BJ (cell line): ENCODE measurements at regions not wholly inside any gene's neighbourhood (a gene's known extent, or its start where the extent isn't known, plus 50 kb on each side); places are given as distances from the start of the nearest gene placed in this dataset.

Experiments used
- CTCF ChIA-PET: fragments of 350-600 bp; formaldehyde crosslinking; extraction: SDS; loops from one replicate; lab custom pipeline; 2021; ENCODE audit warnings: antibody characterized with exemption, inconsistent platforms; lab: Yijun Ruan, JAX
- POLR2A ChIA-PET: fragments of 300-600 bp; sonication (Branson Sonifier 250); formaldehyde crosslinking; extraction: SDS; loops from one replicate; lab custom pipeline; 2021; ENCODE audit warnings: antibody characterized with exemption; lab: Charles Lee
- DNase-seq: peaks from one replicate; pipeline ENCODE4 v3.0.0-alpha.2; 2011; ENCODE audit warnings: low read depth
- H3K27me3 ChIP-seq: 2 replicates; pipeline ENCODE4 v1.6.0; 2011; ENCODE audit warnings: low read length; ENCODE audit not compliant: control insufficient read depth, insufficient read depth
- H3K36me3 ChIP-seq: 2 replicates; pipeline ENCODE4 v1.5.1; 2011; ENCODE audit warnings: low read length; ENCODE audit not compliant: control insufficient read depth, insufficient read depth
- H3K4me3 ChIP-seq: 2 replicates; pipeline ENCODE4 v1.5.1; 2011; ENCODE audit warnings: low read depth, mild to moderate bottlenecking, control low read depth, low read length
- TF ChIP-seq, protein P1 (sequence below): IDR thresholded peaks from 2 replicates; pipeline ENCODE4 v1.5.1; 2011; ENCODE audit warnings: low read depth, mild to moderate bottlenecking, control low read depth, inconsistent platforms, low read length, moderate library complexity; ENCODE audit not compliant: insufficient read depth

DNA sequence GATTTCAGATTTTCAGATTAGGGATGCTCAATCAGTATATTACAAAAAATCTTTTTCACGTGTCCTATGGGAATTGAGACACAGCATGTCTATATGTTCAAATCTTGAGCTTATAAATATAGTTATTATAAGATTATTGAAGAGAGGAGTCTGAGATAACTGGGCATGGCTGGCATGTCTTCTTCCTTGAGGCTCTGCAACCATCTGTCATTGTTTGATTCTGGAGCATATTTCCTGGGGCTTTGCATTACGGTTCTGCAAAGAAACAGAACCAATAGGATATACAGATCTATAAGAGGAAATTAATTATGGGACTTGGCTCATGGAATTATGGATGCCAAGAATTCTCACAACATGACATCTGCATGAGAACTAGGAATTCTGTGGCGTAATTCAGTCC lies 386.1 kb downstream of the SOCS6 start:
- TF ChIP-seq, protein P1, sequence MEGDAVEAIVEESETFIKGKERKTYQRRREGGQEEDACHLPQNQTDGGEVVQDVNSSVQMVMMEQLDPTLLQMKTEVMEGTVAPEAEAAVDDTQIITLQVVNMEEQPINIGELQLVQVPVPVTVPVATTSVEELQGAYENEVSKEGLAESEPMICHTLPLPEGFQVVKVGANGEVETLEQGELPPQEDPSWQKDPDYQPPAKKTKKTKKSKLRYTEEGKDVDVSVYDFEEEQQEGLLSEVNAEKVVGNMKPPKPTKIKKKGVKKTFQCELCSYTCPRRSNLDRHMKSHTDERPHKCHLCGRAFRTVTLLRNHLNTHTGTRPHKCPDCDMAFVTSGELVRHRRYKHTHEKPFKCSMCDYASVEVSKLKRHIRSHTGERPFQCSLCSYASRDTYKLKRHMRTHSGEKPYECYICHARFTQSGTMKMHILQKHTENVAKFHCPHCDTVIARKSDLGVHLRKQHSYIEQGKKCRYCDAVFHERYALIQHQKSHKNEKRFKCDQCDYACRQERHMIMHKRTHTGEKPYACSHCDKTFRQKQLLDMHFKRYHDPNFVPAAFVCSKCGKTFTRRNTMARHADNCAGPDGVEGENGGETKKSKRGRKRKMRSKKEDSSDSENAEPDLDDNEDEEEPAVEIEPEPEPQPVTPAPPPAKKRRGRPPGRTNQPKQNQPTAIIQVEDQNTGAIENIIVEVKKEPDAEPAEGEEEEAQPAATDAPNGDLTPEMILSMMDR: no peak
- Histone ChIP-seq H3K27me3 (no peaks in the 10 kb centered on the region), H3K36me3 (no peaks in the 10 kb centered on the region), H3K4me3 (no peak overlapping the region)
- ChIA-PET CTCF (no interaction called here), POLR2A (no interaction called here)
- DNase-seq: no peak

DNA sequence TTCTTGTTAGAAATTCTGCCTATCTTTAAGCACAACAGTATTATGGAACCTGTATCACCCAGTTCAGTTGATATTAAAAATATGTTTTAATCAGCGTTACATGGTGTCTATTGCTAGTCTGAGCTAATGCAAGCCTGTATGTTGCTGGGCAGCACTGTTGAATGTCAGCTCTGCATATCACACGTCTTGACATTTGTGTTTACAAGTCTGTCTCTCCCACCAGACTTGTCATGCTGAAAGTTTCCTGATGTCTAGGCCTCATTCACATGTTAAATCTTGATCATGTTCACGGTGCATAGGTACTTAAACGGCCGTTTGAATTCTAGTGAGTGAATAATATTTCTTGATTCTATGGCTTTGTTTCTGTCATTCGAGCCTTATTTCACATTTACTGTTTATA lies 385.0 kb downstream of the SOCS6 start:
- H3K4me3 ChIP-seq: no peak overlapping the region
- TF ChIP-seq, protein P1: no peak
- no peaks in the 10 kb centered on the region for H3K27me3 ChIP-seq
- DNase-seq: no peak
- CTCF ChIA-PET: interaction anchor here (0.6 kb wide), 1 partner anchor 1818 kb away, joined by 3 read pairs; no protein-coding TSS in a partner anchor
- no peaks in the 10 kb centered on the region for H3K36me3 ChIP-seq
- POLR2A ChIA-PET: no interaction called here

DNA sequence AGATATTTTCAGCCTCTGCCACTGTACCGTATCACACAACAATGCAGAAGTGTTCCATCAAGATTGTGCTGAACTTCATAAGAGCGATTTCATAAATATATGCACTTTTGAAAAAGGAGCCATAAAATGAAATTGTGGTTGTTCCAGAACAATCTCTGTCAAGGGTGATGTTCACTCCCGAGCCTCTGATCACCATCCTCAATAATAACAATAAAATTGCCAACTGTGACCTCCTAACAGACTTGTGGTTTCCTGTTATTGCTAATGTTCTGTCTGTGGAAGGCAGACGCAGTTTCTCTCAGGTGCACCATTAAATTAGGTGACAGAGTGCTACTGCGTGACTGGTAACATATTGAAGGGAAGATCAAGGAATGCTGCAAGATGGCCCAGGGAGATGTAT lies 383.7 kb downstream of the SOCS6 start:
- no peaks in the 10 kb centered on the region for H3K36me3 ChIP-seq
- ChIA-PET POLR2A (no interaction called here), CTCF (no interaction called here)
- no peaks in the 10 kb centered on the region for H3K27me3 ChIP-seq
- H3K4me3 ChIP-seq: no peak overlapping the region
- no peak for DNase-seq
- TF ChIP-seq, protein P1: no peak

DNA sequence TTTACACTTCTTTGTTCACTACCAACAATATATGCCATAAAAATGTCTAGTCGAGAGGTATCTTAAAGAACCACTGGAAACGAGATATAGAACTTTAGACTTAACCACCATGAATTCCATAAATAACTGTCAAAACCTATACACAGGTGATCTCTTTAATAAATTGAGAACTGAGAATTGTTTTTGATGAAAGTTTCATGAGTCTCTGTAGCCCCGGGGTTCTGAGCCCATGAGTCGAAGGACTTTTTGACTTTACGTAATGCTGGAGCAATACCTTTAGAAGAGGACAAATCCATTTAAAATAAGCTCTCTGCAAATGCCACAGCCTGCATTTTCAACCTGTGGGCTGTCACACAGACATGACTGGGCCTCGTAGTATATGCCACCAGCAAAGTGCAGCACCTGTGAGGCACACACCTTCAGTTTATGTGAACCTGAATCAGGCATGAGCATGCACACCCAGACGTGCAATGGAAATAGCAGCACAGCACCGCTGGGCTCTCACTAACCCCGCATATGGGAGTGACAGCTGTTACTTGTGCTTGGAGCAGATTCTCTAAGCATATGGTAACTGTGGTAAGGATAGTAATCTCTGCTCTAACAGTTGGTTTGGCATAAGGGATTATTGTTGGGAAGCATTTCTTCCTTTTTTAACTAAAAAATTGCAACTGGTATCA lies 383.2 kb downstream of the SOCS6 start:
- Histone ChIP-seq H3K36me3 (no peaks in the 10 kb centered on the region), H3K27me3 (no peaks in the 10 kb centered on the region), H3K4me3 (no peak overlapping the region)
- TF ChIP-seq, protein P1: no peak
- no peak for DNase-seq
- ChIA-PET POLR2A (no interaction called here), CTCF (no interaction called here)

DNA sequence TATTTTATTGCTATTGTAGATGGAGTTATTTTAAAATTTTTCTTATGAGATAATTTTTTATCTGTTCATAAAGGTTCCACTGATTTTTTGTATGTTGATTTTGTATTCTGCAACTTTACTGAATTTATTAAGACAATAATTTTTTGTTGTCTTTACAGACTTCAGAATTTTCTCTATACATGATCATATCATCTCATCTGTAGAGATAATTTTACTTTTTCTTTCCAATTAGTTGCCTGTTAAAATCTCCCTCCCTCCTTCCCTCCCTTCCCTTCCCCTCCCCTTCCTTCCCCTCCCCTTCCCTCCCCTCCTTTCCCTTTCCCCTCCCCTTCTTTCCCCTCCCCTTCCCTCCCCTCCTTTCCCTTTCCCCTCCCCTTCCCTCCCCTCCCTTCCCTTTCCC lies 378.1 kb downstream of the SOCS6 start:
- ChIA-PET CTCF (no interaction called here), POLR2A (no interaction called here)
- no peaks in the 10 kb centered on the region for H3K36me3 ChIP-seq
- H3K27me3 ChIP-seq: no peaks in the 10 kb centered on the region
- no peak for DNase-seq
- H3K4me3 ChIP-seq: no peak overlapping the region
- TF ChIP-seq, protein P1: no peak
